ENCODE measurements at regions not wholly inside any gene's neighbourhood (a gene's known extent, or its start where the extent isn't known, plus 50 kb on each side); places are given as distances from the start of the nearest gene placed in this dataset.

- 83% methylated on average over 13 of the region's 13 CpGs for WGBS (ENCODE audit: insufficient coverage)
- TF ChIP-seq CTCF (IDR thresholded peaks at IDR 0.05), result no peak
- Mint-ChIP-seq H3K4me3 (peak overlapping the region in 1 of 2 donors; percentile 39), H3K4me1 (no peaks in the 10 kb centered on the region), H3K9me3 (peaks cover 0 to 12% (median 3%) of the 10 kb centered on the region in 7 donors), H3K27me3 (ENCODE audit: low read depth in 3 of 3) (peaks cover 47 to 71% (median 49%) of the 10 kb centered on the region in 3 donors), H3K36me3 (no peaks in the 10 kb centered on the region), H3K27ac (no peak overlapping the region)
- Histone ChIP-seq H3K4me3 (replicated peaks in 1 of 3; ENCODE audit: low read depth in 2 of 3, low read length in 3 of 3) (no peak overlapping the region), H3K36me3 (replicated peaks in 1 of 2; ENCODE audit: control insufficient read depth in 1 of 2, insufficient read depth in 2 of 2, low read length in 2 of 2) (no peaks in the 10 kb centered on the region), H3K4me1 (ENCODE audit: control insufficient read depth in 1 of 2, insufficient read depth in 2 of 2, low read length in 2 of 2) (no peaks in the 10 kb centered on the region), H3K27me3 (ENCODE audit: control insufficient read depth in 2 of 2, insufficient read depth in 2 of 2, low read length in 2 of 2) (peaks cover 7 to 57% of the 10 kb centered on the region in 2 donors), H3K27ac (ENCODE audit: low read depth in 1 of 2, low read length in 2 of 2) (no peak overlapping the region), H3K79me2 (ENCODE audit: insufficient read depth, low read length) (no peaks in the 10 kb centered on the region), H3K4me2 (replicated peaks; ENCODE audit: extremely low read depth, low read length, poor library complexity, severe bottlenecking) (no peak overlapping the region), H2AFZ (ENCODE audit: insufficient read depth, low read depth, low read length, poor library complexity, severe bottlenecking) (no peak overlapping the region), H3K9ac (ENCODE audit: insufficient read depth, low read length, poor library complexity, severe bottlenecking) (no peak overlapping the region), H4K20me1 (ENCODE audit: insufficient read depth, low read length) (no peaks in the 10 kb centered on the region), H3K9me3 (replicated peaks in 1 of 2; ENCODE audit: control insufficient read depth in 1 of 2, insufficient read depth in 1 of 2, low read length in 2 of 2) (no peaks in the 10 kb centered on the region)
- DNase-seq, result no peak
- intact Hi-C loops (cut with micrococcal nuclease), result no loop called here
These were observed 70.9 kb upstream of the HLA-E start for GRCh38 chr6:30418448-30418847.

- no peak for DNase-seq
- Histone ChIP-seq H3K9ac (ENCODE audit: insufficient read depth, low read length, poor library complexity, severe bottlenecking) (no peak overlapping the region), H3K9me3 (replicated peaks in 1 of 2; ENCODE audit: control insufficient read depth in 1 of 2, insufficient read depth in 1 of 2, low read length in 2 of 2) (no peaks in the 10 kb centered on the region), H3K4me1 (ENCODE audit: control insufficient read depth in 1 of 2, insufficient read depth in 2 of 2, low read length in 2 of 2) (no peaks in the 10 kb centered on the region), H4K20me1 (ENCODE audit: insufficient read depth, low read length) (no peaks in the 10 kb centered on the region), H3K4me3 (replicated peaks in 1 of 3; ENCODE audit: low read depth in 2 of 3, low read length in 3 of 3) (no peak overlapping the region), H3K36me3 (replicated peaks in 1 of 2; ENCODE audit: control insufficient read depth in 1 of 2, insufficient read depth in 2 of 2, low read length in 2 of 2) (no peaks in the 10 kb centered on the region), H3K4me2 (replicated peaks; ENCODE audit: extremely low read depth, low read length, poor library complexity, severe bottlenecking) (no peak overlapping the region), H3K27ac (ENCODE audit: low read depth in 1 of 2, low read length in 2 of 2) (no peak overlapping the region), H2AFZ (ENCODE audit: insufficient read depth, low read depth, low read length, poor library complexity, severe bottlenecking) (no peak overlapping the region), H3K79me2 (ENCODE audit: insufficient read depth, low read length) (no peaks in the 10 kb centered on the region), H3K27me3 (ENCODE audit: control insufficient read depth in 2 of 2, insufficient read depth in 2 of 2, low read length in 2 of 2) (peaks cover 32 to 41% of the 10 kb centered on the region in 2 donors)
- Mint-ChIP-seq H3K4me1 (no peaks in the 10 kb centered on the region), H3K36me3 (no peaks in the 10 kb centered on the region), H3K9me3 (peaks cover 5 to 27% (median 17%) of the 10 kb centered on the region in 7 donors), H3K4me3 (no peak overlapping the region), H3K27ac (no peak overlapping the region), H3K27me3 (ENCODE audit: low read depth in 3 of 3) (peaks cover 42 to 66% (median 59%) of the 10 kb centered on the region in 3 donors)
- WGBS (ENCODE audit: insufficient coverage), result no CpG with 5 or more reads among the region's 3 CpGs
- intact Hi-C loops (cut with micrococcal nuclease), result no loop called here
- TF ChIP-seq CTCF (IDR thresholded peaks at IDR 0.05), result no peak
These were observed 64.8 kb upstream of the HLA-E start for GRCh38 chr6:30424549-30424948.
